ENCODE measurements at regions not wholly inside any gene's neighbourhood (a gene's known extent, or its start where the extent isn't known, plus 50 kb on each side); places are given as distances from the start of the nearest gene placed in this dataset.

GRCh38 chr1:163614361-163614760, 292.6 kb downstream of the NUF2 start:
- intact Hi-C loops (cut with micrococcal nuclease) = no loop called here
- ATAC-seq = no peak
- POLR2A ChIA-PET = no interaction called here

More at GRCh38 chr1:163614361-163614760, 292.6 kb downstream of the NUF2 start:
- Histone ChIP-seq H3K9ac (ENCODE audit: low read length) (no peak overlapping the region), H3K27ac (ENCODE audit: low read depth, low read length) (no peak overlapping the region), H3K27me3 (ENCODE audit: insufficient read depth, low read length) (no peaks in the 10 kb centered on the region), H2AFZ (ENCODE audit: low read depth, low read length, poor library complexity, severe bottlenecking) (no peak overlapping the region), H3K4me3 (replicated peaks in 1 of 2; ENCODE audit: low read depth in 1 of 2, low read length in 2 of 2) (no peak overlapping the region), H3K9me3 (ENCODE audit: control insufficient read depth in 1 of 2, insufficient read depth in 1 of 2, low read depth in 1 of 2, low read length in 2 of 2) (no peaks in the 10 kb centered on the region), H3K4me1 (ENCODE audit: control insufficient read depth in 1 of 2, insufficient read depth in 2 of 2, low read length in 2 of 2) (no peaks in the 10 kb centered on the region), H3K79me2 (ENCODE audit: insufficient read depth, low read length) (no peaks in the 10 kb centered on the region), H3K4me2 (ENCODE audit: low read length) (no peak overlapping the region), H3K36me3 (ENCODE audit: control insufficient read depth in 1 of 2, insufficient read depth in 2 of 2, low read length in 2 of 2) (no peaks in the 10 kb centered on the region), H3K9me2 (ENCODE audit: insufficient read depth) (no peaks in the 10 kb centered on the region), H4K20me1 (ENCODE audit: insufficient read depth) (no peaks in the 10 kb centered on the region)
- no TSS peak for BruUV-seq (replicated peaks)
- TF ChIP-seq CEBPB (IDR thresholded peaks at IDR 0.05; ENCODE audit: low read depth) (no peak), ELF1 (IDR thresholded peaks at IDR 0.05; ENCODE audit: borderline replicate concordance, low read depth) (no peak), ATF3 (IDR thresholded peaks at IDR 0.05) (no peak), CBX3 (IDR thresholded peaks at IDR 0.05; ENCODE audit: low read depth) (no peak), ZNF274 (IDR thresholded peaks at IDR 0.05; ENCODE audit: low read depth, low read length) (no peak), SRF (IDR thresholded peaks at IDR 0.05; ENCODE audit: low read depth) (no peak), JUND (IDR thresholded peaks at IDR 0.05) (no peak), FOSL1 (IDR thresholded peaks at IDR 0.05; ENCODE audit: low read depth) (no peak), ZBTB33 (IDR thresholded peaks at IDR 0.05; ENCODE audit: extremely low read depth, insufficient replicate concordance, low read length) (no peak), SP1 (IDR thresholded peaks at IDR 0.05; ENCODE audit: low read depth) (no peak), MAX (IDR thresholded peaks at IDR 0.05) (no peak)
- TF ChIP-seq, protein P1, sequence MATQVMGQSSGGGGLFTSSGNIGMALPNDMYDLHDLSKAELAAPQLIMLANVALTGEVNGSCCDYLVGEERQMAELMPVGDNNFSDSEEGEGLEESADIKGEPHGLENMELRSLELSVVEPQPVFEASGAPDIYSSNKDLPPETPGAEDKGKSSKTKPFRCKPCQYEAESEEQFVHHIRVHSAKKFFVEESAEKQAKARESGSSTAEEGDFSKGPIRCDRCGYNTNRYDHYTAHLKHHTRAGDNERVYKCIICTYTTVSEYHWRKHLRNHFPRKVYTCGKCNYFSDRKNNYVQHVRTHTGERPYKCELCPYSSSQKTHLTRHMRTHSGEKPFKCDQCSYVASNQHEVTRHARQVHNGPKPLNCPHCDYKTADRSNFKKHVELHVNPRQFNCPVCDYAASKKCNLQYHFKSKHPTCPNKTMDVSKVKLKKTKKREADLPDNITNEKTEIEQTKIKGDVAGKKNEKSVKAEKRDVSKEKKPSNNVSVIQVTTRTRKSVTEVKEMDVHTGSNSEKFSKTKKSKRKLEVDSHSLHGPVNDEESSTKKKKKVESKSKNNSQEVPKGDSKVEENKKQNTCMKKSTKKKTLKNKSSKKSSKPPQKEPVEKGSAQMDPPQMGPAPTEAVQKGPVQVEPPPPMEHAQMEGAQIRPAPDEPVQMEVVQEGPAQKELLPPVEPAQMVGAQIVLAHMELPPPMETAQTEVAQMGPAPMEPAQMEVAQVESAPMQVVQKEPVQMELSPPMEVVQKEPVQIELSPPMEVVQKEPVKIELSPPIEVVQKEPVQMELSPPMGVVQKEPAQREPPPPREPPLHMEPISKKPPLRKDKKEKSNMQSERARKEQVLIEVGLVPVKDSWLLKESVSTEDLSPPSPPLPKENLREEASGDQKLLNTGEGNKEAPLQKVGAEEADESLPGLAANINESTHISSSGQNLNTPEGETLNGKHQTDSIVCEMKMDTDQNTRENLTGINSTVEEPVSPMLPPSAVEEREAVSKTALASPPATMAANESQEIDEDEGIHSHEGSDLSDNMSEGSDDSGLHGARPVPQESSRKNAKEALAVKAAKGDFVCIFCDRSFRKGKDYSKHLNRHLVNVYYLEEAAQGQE (IDR thresholded peaks at IDR 0.05; ENCODE audit: low read depth) = no peak
- TF ChIP-seq, protein P2, sequence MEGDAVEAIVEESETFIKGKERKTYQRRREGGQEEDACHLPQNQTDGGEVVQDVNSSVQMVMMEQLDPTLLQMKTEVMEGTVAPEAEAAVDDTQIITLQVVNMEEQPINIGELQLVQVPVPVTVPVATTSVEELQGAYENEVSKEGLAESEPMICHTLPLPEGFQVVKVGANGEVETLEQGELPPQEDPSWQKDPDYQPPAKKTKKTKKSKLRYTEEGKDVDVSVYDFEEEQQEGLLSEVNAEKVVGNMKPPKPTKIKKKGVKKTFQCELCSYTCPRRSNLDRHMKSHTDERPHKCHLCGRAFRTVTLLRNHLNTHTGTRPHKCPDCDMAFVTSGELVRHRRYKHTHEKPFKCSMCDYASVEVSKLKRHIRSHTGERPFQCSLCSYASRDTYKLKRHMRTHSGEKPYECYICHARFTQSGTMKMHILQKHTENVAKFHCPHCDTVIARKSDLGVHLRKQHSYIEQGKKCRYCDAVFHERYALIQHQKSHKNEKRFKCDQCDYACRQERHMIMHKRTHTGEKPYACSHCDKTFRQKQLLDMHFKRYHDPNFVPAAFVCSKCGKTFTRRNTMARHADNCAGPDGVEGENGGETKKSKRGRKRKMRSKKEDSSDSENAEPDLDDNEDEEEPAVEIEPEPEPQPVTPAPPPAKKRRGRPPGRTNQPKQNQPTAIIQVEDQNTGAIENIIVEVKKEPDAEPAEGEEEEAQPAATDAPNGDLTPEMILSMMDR (IDR thresholded peaks at IDR 0.05 in 2 of 3, conservative IDR thresholded peaks at IDR 0.05 in 1 of 3; ENCODE audit: borderline replicate concordance in 1 of 3, insufficient read depth in 1 of 3, low read depth in 2 of 3, low read length in 2 of 3) = no peak
- DNase-seq (ENCODE audit: low read depth, low spot score) = no peak
- ChIA-PET RAD21 (ENCODE audit: low non-redundant PET in 1 of 2, low total read pairs in 2 of 2, uncharacterized antibody in 2 of 2, unreplicated experiment in 2 of 2) (no interaction called here), CTCF (no interaction called here)

All from HCT116 (cell line).